T-helper 2 cell (primary cell): ENCODE measurements at regions not wholly inside any gene's neighbourhood (a gene's known extent, or its start where the extent isn't known, plus 50 kb on each side); places are given as distances from the start of the nearest gene placed in this dataset.

ENCODE experiments used
- DNase-seq, 5 experiments: peaks; one replicate each; pipeline versions ENCODE4 v3.0.0 to v3.0.0-alpha.2; 2012 to 2022

- DNase-seq = no peak
These were observed 882.9 kb downstream of the RPA4 start for GRCh38 chrX:97766501-97767095.

GRCh38 chrX:97787311-97787710 is 903.6 kb downstream of the RPA4 start:
- no peak for DNase-seq

- DNase-seq = no peak
These were observed 904.1 kb downstream of the RPA4 start for GRCh38 chrX:97787849-97788248.

GRCh38 chrX:97790850-97791249 is 907.1 kb downstream of the RPA4 start:
- DNase-seq = peak in 1 of 5 experiments; percentile 71

- no peak for DNase-seq
These were observed 913.4 kb downstream of the RPA4 start for GRCh38 chrX:97797076-97797475.

GRCh38 chrX:97806238-97806637 is 922.5 kb downstream of the RPA4 start:
- no peak for DNase-seq

GRCh38 chrX:97806946-97807345 is 923.2 kb downstream of the RPA4 start:
- no peak for DNase-seq

GRCh38 chrX:97820170-97820569 is 936.5 kb downstream of the RPA4 start:
- no peak for DNase-seq

- no peak for DNase-seq
These were observed 944.8 kb downstream of the RPA4 start for GRCh38 chrX:97828471-97828870.

GRCh38 chrX:97835969-97836368 is 952.3 kb downstream of the RPA4 start:
- DNase-seq = no peak

GRCh38 chrX:97841544-97842179 is 958.0 kb downstream of the RPA4 start:
- no peak for DNase-seq

GRCh38 chrX:97842468-97843199 is 958.9 kb downstream of the RPA4 start:
- DNase-seq = no peak

- DNase-seq = no peak
These were observed 959.6 kb downstream of the RPA4 start for GRCh38 chrX:97843200-97843811.

GRCh38 chrX:97844161-97844560 is 960.5 kb downstream of the RPA4 start:
- no peak for DNase-seq

GRCh38 chrX:97844943-97845342 is 961.2 kb downstream of the RPA4 start:
- no peak for DNase-seq

GRCh38 chrX:97845451-97845850 is 961.7 kb downstream of the RPA4 start:
- DNase-seq = no peak

- DNase-seq = no peak
These were observed 962.5 kb downstream of the RPA4 start for GRCh38 chrX:97846228-97846627.

- DNase-seq = no peak
These were observed 963.1 kb downstream of the RPA4 start for GRCh38 chrX:97846718-97847237.

- DNase-seq = no peak
These were observed 964.4 kb downstream of the RPA4 start for GRCh38 chrX:97847885-97848679.

GRCh38 chrX:97849951-97850350 is 966.2 kb downstream of the RPA4 start:
- no peak for DNase-seq

GRCh38 chrX:97850911-97851310 is 967.2 kb downstream of the RPA4 start:
- no peak for DNase-seq

GRCh38 chrX:97854086-97854485 is 970.4 kb downstream of the RPA4 start:
- DNase-seq = no peak

GRCh38 chrX:97858592-97858991 is 974.9 kb downstream of the RPA4 start:
- no peak for DNase-seq
